Calu3 (cell line): ENCODE measurements at regions not wholly inside any gene's neighbourhood (a gene's known extent, or its start where the extent isn't known, plus 50 kb on each side); places are given as distances from the start of the nearest gene placed in this dataset.

ENCODE experiments used
- BruUV-seq: library from RNA; stranded (reverse); fragments of 400-500 nt; replicated peaks from 2 replicates; lab custom pipeline; 2021; lab: Mats Ljungman, UMichigan
- CTCF ChIA-PET: fragments of 300-600 bp; sonication (Branson Sonifier 250); formaldehyde crosslinking; loops from one replicate; lab custom pipeline; 2022; ENCODE audit warnings: antibody characterized with exemption; lab: Charles Lee
- DNase-seq: peaks from one replicate; pipeline ENCODE4 v3.0.0; 2022
- H3K27ac Mint-ChIP-seq: one replicate; pipeline ENCODE4 v1.8.0; 2022; ENCODE audit warnings: mixed read lengths; ENCODE audit not compliant: unreplicated experiment
- H3K27me3 Mint-ChIP-seq: one replicate; pipeline ENCODE4 v1.8.0; 2022; ENCODE audit warnings: mixed read lengths; ENCODE audit not compliant: unreplicated experiment
- H3K36me3 Mint-ChIP-seq: one replicate; pipeline ENCODE4 v1.8.0; 2022; ENCODE audit warnings: mild to moderate bottlenecking, moderate library complexity, mixed read lengths; ENCODE audit not compliant: insufficient read depth, unreplicated experiment
- H3K4me1 Mint-ChIP-seq: one replicate; pipeline ENCODE4 v1.8.0; 2022; ENCODE audit warnings: mild to moderate bottlenecking, low read depth, mixed read lengths; ENCODE audit not compliant: unreplicated experiment
- H3K4me3 Mint-ChIP-seq: one replicate; pipeline ENCODE4 v1.8.0; 2022; ENCODE audit warnings: mild to moderate bottlenecking, low read depth, moderate library complexity, mixed read lengths; ENCODE audit not compliant: unreplicated experiment
- H3K9me3 Mint-ChIP-seq: one replicate; pipeline ENCODE4 v1.8.0; 2022; ENCODE audit warnings: low read depth, mixed read lengths; ENCODE audit not compliant: unreplicated experiment
- intact Hi-C: fragments of 100-400 bp; cut with micrococcal nuclease; formaldehyde crosslinking; loops from one replicate; pipeline ENCODE4 v1.10.0; 2022; ENCODE audit not compliant: unreplicated experiment
- TF ChIP-seq, protein P1 (sequence below): fragments of 200-600 bp; IDR thresholded peaks from one replicate; pipeline ENCODE4 v1.8.0; 2022; ENCODE audit warnings: antibody characterized with exemption; ENCODE audit not compliant: unreplicated experiment

GRCh38 chr13:62234780-62235440 is 819.3 kb upstream of the PCDH20 start:
- no peak for DNase-seq
- H3K27ac Mint-ChIP-seq = no peak overlapping the region
- H3K9me3 Mint-ChIP-seq = no peaks in the 10 kb centered on the region
- no peaks in the 10 kb centered on the region for H3K4me1 Mint-ChIP-seq
- no peaks in the 10 kb centered on the region for H3K36me3 Mint-ChIP-seq
- no TSS peak for BruUV-seq
- H3K27me3 Mint-ChIP-seq = no peaks in the 10 kb centered on the region
- no peak overlapping the region for H3K4me3 Mint-ChIP-seq
- intact Hi-C loops = no loop called here
- TF ChIP-seq, protein P1, sequence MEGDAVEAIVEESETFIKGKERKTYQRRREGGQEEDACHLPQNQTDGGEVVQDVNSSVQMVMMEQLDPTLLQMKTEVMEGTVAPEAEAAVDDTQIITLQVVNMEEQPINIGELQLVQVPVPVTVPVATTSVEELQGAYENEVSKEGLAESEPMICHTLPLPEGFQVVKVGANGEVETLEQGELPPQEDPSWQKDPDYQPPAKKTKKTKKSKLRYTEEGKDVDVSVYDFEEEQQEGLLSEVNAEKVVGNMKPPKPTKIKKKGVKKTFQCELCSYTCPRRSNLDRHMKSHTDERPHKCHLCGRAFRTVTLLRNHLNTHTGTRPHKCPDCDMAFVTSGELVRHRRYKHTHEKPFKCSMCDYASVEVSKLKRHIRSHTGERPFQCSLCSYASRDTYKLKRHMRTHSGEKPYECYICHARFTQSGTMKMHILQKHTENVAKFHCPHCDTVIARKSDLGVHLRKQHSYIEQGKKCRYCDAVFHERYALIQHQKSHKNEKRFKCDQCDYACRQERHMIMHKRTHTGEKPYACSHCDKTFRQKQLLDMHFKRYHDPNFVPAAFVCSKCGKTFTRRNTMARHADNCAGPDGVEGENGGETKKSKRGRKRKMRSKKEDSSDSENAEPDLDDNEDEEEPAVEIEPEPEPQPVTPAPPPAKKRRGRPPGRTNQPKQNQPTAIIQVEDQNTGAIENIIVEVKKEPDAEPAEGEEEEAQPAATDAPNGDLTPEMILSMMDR = no peak
- CTCF ChIA-PET = no interaction called here

- no peak overlapping the region for H3K27ac Mint-ChIP-seq
- intact Hi-C loops = no loop called here
- H3K4me1 Mint-ChIP-seq = no peaks in the 10 kb centered on the region
- CTCF ChIA-PET = no interaction called here
- TF ChIP-seq, protein P1 = no peak
- no peak for DNase-seq
- H3K36me3 Mint-ChIP-seq = no peaks in the 10 kb centered on the region
- no peaks in the 10 kb centered on the region for H3K27me3 Mint-ChIP-seq
- BruUV-seq = no TSS peak
- H3K9me3 Mint-ChIP-seq = no peaks in the 10 kb centered on the region
- no peak overlapping the region for H3K4me3 Mint-ChIP-seq
These were observed 795.3 kb upstream of the PCDH20 start for GRCh38 chr13:62210951-62211350.

- no peaks in the 10 kb centered on the region for H3K27me3 Mint-ChIP-seq
- intact Hi-C loops = no loop called here
- CTCF ChIA-PET = no interaction called here
- TF ChIP-seq, protein P1 = no peak
- no peak overlapping the region for H3K4me3 Mint-ChIP-seq
- H3K9me3 Mint-ChIP-seq = peaks cover 2% of the 10 kb centered on the region
- H3K36me3 Mint-ChIP-seq = no peaks in the 10 kb centered on the region
- BruUV-seq = no TSS peak
- no peaks in the 10 kb centered on the region for H3K4me1 Mint-ChIP-seq
- DNase-seq = no peak
- no peak overlapping the region for H3K27ac Mint-ChIP-seq
These were observed 793.9 kb upstream of the PCDH20 start for GRCh38 chr13:62209529-62209928.

DNA sequence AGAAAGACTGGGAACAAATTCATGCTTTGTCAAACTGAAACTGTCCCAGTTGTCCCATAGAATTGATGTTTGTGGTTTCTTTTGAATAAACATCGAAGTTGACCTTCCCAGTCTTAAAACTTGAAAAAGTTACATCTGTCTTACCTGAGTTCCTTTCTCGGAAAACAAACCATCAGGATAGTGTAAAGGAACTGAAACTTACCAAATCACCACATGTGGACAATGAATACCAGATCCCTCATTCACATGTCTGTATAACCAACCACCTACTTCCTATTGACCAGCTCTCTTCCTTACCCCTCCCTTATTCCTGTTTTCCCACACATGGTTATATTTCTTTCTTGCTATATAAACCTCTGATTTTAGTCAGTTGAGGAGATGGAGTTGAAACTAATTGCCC is 791.7 kb upstream of the PCDH20 start:
- H3K4me1 Mint-ChIP-seq = no peaks in the 10 kb centered on the region
- H3K4me3 Mint-ChIP-seq = no peak overlapping the region
- intact Hi-C loops = no loop called here
- no TSS peak for BruUV-seq
- CTCF ChIA-PET = no interaction called here
- H3K36me3 Mint-ChIP-seq = no peaks in the 10 kb centered on the region
- H3K9me3 Mint-ChIP-seq = peaks cover 2% of the 10 kb centered on the region
- no peak overlapping the region for H3K27ac Mint-ChIP-seq
- no peaks in the 10 kb centered on the region for H3K27me3 Mint-ChIP-seq
- TF ChIP-seq, protein P1 = no peak
- DNase-seq = no peak
